ENCODE measurements at regions not wholly inside any gene's neighbourhood (a gene's known extent, or its start where the extent isn't known, plus 50 kb on each side); places are given as distances from the start of the nearest gene placed in this dataset.

- TF ChIP-seq POLR2AphosphoS5 (IDR thresholded peaks at IDR 0.05) (no peak), CTCF (IDR thresholded peaks at IDR 0.05) (no peak), POLR2A (IDR thresholded peaks at IDR 0.05) (no peak)
Measured at GRCh38 chr11:86183694-86184093, 60.9 kb upstream of the EED start.

All from transverse colon (tissue), 4 donors.